ENCODE measurements at regions not wholly inside any gene's neighbourhood (a gene's known extent, or its start where the extent isn't known, plus 50 kb on each side); places are given as distances from the start of the nearest gene placed in this dataset.

- Histone ChIP-seq H4K5ac (ENCODE audit: insufficient read length, low read depth, low read length) (no peak overlapping the region), H2BK12ac (ENCODE audit: low read depth, low read length) (no peak overlapping the region), H3K9ac (replicated peaks in 1 of 4; ENCODE audit: extremely low read depth in 1 of 4, low read depth in 3 of 4, low read length in 3 of 4) (no peak overlapping the region), H2BK5ac (ENCODE audit: low read depth, low read length) (no peak overlapping the region), H3K79me2 (ENCODE audit: control insufficient read depth in 1 of 2, insufficient read depth in 2 of 2, low read length in 2 of 2) (no peaks in the 10 kb centered on the region), H4K8ac (ENCODE audit: extremely low read depth, insufficient read depth, low read length) (no peak overlapping the region), H3K4me1 (replicated peaks in 1 of 4; ENCODE audit: control insufficient read depth in 3 of 4, insufficient read depth in 4 of 4, low read length in 3 of 4) (peaks cover 0 to 3% (median 0%) of the 10 kb centered on the region in 4 experiments; a peak in 1 of 7 replicates), H3K9me3 (ENCODE audit: insufficient read depth in 2 of 2, low read depth in 1 of 2, low read length in 1 of 2) (peaks cover 0 to 3% of the 10 kb centered on the region in 2 experiments; a peak in 1 of 4 replicates), H2BK20ac (ENCODE audit: low read length) (no peak overlapping the region), H4K20me1 (replicated peaks in 1 of 2; ENCODE audit: control insufficient read depth in 1 of 2, insufficient read depth in 2 of 2, low read length in 2 of 2) (no peaks in the 10 kb centered on the region), H3K4me3 (ENCODE audit: extremely low read depth in 1 of 4, insufficient read depth in 2 of 4, low read depth in 3 of 4, low read length in 4 of 4) (no peak overlapping the region), H3K56ac (replicated peaks; ENCODE audit: insufficient read length, low read depth, low read length) (no peak overlapping the region), H3K23ac (ENCODE audit: insufficient read length) (no peak overlapping the region), H3K14ac (ENCODE audit: insufficient read length) (no peak overlapping the region), H2AK5ac (ENCODE audit: low read depth, low read length) (no peak overlapping the region), H2BK120ac (replicated peaks; ENCODE audit: low read depth, low read length) (no peak overlapping the region), H3K36me3 (ENCODE audit: control insufficient read depth in 2 of 4, insufficient read depth in 4 of 4, low read length in 3 of 4) (no peaks in the 10 kb centered on the region), H3K79me1 (ENCODE audit: low read depth, low read length) (no peaks in the 10 kb centered on the region), H3K23me2 (ENCODE audit: low read depth, low read length) (no peaks in the 10 kb centered on the region), H3K27me3 (replicated peaks in 1 of 4; ENCODE audit: control insufficient read depth in 3 of 4, extremely low read depth in 1 of 4, insufficient read depth in 3 of 4, low read length in 3 of 4) (no peaks in the 10 kb centered on the region), H3K4me2 (ENCODE audit: insufficient read depth in 1 of 2, low read depth in 2 of 2, low read length in 2 of 2) (no peak overlapping the region), H2AFZ (ENCODE audit: low read length) (no peak overlapping the region), H4K91ac (replicated peaks; ENCODE audit: insufficient read length, low read length) (no peak overlapping the region), H3K18ac (ENCODE audit: extremely low read depth, low read length) (no peak overlapping the region), H3K27ac (ENCODE audit: low read depth, low read length) (no peak overlapping the region), H2BK15ac (ENCODE audit: low read length) (no peak overlapping the region), H3K4ac (replicated peaks; ENCODE audit: insufficient read length, low read depth, low read length) (no peak overlapping the region)
- WGBS, 2 experiments (ENCODE audit: extremely low coverage in 1 of 2, insufficient coverage in 1 of 2, insufficient read length in 1 of 2, insufficient replicate concordance in 2 of 2, low coverage in 1 of 2, low lambda C conversion rate in 2 of 2, missing lambda C conversion rate in 1 of 2) = 100% methylated on average over 1 of the region's 1 CpG; no CpG with 5 or more reads in 1 of the 2 experiments
- no peak for FAIRE-seq
- POLR2A ChIA-PET (ENCODE audit: partially characterized antibody) = no interaction called here
- CTCF ChIA-PET (ENCODE audit: partially characterized antibody) = interaction anchor here (0.6 to 1.3 kb wide), 2 partner anchors 12 to 32 kb away, joined by 3 to 5 read pairs; no protein-coding TSS in a partner anchor
- no peak for DNase-seq (ENCODE audit: low read depth in 1 of 2, low spot score in 2 of 2)
- TF ChIP-seq KDM1A (IDR thresholded peaks at IDR 0.05; ENCODE audit: borderline replicate concordance, low read length) (no peak), TAF7 (optimal IDR thresholded peaks at IDR 0.05; ENCODE audit: borderline replicate concordance, low read depth, low read length) (no peak), POLR2AphosphoS5 (IDR thresholded peaks at IDR 0.05; ENCODE audit: low read depth, low read length) (no peak), JUND (IDR thresholded peaks at IDR 0.05; ENCODE audit: low read length) (no peak), PHF8 (conservative IDR thresholded peaks at IDR 0.05; ENCODE audit: low read depth, low read length) (no peak), NRF1 (IDR thresholded peaks at IDR 0.05; ENCODE audit: low read depth, low read length) (no peak), CEBPB (IDR thresholded peaks at IDR 0.05; ENCODE audit: low read depth, low read length) (no peak), CHD1 (IDR thresholded peaks at IDR 0.05; ENCODE audit: low read depth, low read length) (no peak), KDM5A (IDR thresholded peaks at IDR 0.05; ENCODE audit: low read length) (no peak), EZH2 (IDR thresholded peaks at IDR 0.05; ENCODE audit: low read depth, low read length, severe bottlenecking) (no peak), HDAC2 (IDR thresholded peaks at IDR 0.05; ENCODE audit: borderline replicate concordance in 1 of 2, low read depth in 2 of 2, low read length in 2 of 2) (no peak), BRCA1 (IDR thresholded peaks at IDR 0.05; ENCODE audit: low read depth, low read length) (no peak), GABPA (IDR thresholded peaks at IDR 0.05; ENCODE audit: borderline replicate concordance, insufficient read depth, low read length) (no peak), TBP (IDR thresholded peaks at IDR 0.05; ENCODE audit: low read depth, low read length) (no peak), YY1 (IDR thresholded peaks at IDR 0.05; ENCODE audit: low read depth, low read length) (no peak), CHD2 (IDR thresholded peaks at IDR 0.05; ENCODE audit: low read length) (no peak)
Measured at GRCh38 chr7:69169386-69169785, 428.9 kb upstream of the AUTS2 start.

Measured in H1 (cell line).